Fibroblast of lung (primary cell): ENCODE measurements at regions not wholly inside any gene's neighbourhood (a gene's known extent, or its start where the extent isn't known, plus 50 kb on each side); places are given as distances from the start of the nearest gene placed in this dataset.

Experiments used
- DNase-seq, 2 donors: peaks; one replicate each; pipeline versions ENCODE4 v3.0.0 to v3.0.0-alpha.2; 2010; ENCODE audit warnings: low read depth in 2 of 2
- H2AFZ ChIP-seq: 2 replicates; pipeline ENCODE4 v1.5.1; 2012; ENCODE audit warnings: low read length, control low read depth, inconsistent platforms
- H3K27ac ChIP-seq: 2 replicates; pipeline ENCODE4 v1.5.1; 2011; ENCODE audit warnings: low read length, control low read depth; ENCODE audit not compliant: insufficient read depth
- H3K27me3 ChIP-seq: 2 replicates; pipeline ENCODE4 v1.5.1; 2011; ENCODE audit warnings: mild to moderate bottlenecking, low read length; ENCODE audit not compliant: control insufficient read depth, insufficient read depth
- H3K36me3 ChIP-seq: 2 replicates; pipeline ENCODE4 v1.5.1; 2011; ENCODE audit warnings: low read length; ENCODE audit not compliant: control insufficient read depth, insufficient read depth
- H3K4me1 ChIP-seq: 2 replicates; pipeline ENCODE4 v1.5.1; 2011; ENCODE audit warnings: low read length; ENCODE audit not compliant: control insufficient read depth, insufficient read depth; ENCODE audit errors: extremely low read depth
- H3K4me2 ChIP-seq: 2 replicates; pipeline ENCODE4 v1.5.1; 2011; ENCODE audit warnings: low read length, control low read depth; ENCODE audit not compliant: insufficient read depth; ENCODE audit errors: extremely low read depth
- H3K4me3 ChIP-seq, 4 experiments: fragments of 200-600 bp in 1 of 4; sonication (generic) in 1 of 4; replicated peaks in 1 of 4; 2 replicates each; pipeline ENCODE4 v1.5.1; 2011 to 2016; ENCODE audit warnings: low read length in 4 of 4, low read depth in 3 of 4, mild to moderate bottlenecking in 3 of 4, control low read depth in 2 of 4, inconsistent platforms in 1 of 4, mixed read lengths in 1 of 4; ENCODE audit not compliant: insufficient read depth in 1 of 4; ENCODE audit errors: control extremely low read depth in 1 of 4
- H3K79me2 ChIP-seq: 2 replicates; pipeline ENCODE4 v1.5.1; 2012; ENCODE audit warnings: mild to moderate bottlenecking, low read length, inconsistent platforms; ENCODE audit not compliant: control insufficient read depth, insufficient read depth
- H3K9ac ChIP-seq: 2 replicates; pipeline ENCODE4 v1.5.1; 2011; ENCODE audit warnings: mild to moderate bottlenecking, low read length, control low read depth; ENCODE audit not compliant: insufficient read depth
- H3K9me3 ChIP-seq: 2 replicates; pipeline ENCODE4 v1.5.1; 2012; ENCODE audit warnings: low read depth, low read length; ENCODE audit not compliant: control insufficient read depth, insufficient read depth
- H4K20me1 ChIP-seq: 2 replicates; pipeline ENCODE4 v1.5.1; 2011; ENCODE audit warnings: low read length; ENCODE audit not compliant: control insufficient read depth, insufficient read depth; ENCODE audit errors: extremely low read depth
- EZH2 ChIP-seq: IDR thresholded peaks from 2 replicates; pipeline ENCODE4 v1.5.1; 2012; ENCODE audit warnings: low read length, control low read depth, mild to moderate bottlenecking; ENCODE audit errors: missing control alignments
- TF ChIP-seq, protein P1 (sequence below), 2 donors: IDR thresholded peaks in 1 of 2; conservative IDR thresholded peaks in 1 of 2; 1 replicate in 1 of 2; 2 replicates in 1 of 2; pipeline ENCODE4 v1.5.1; 2011 to 2012; ENCODE audit warnings: low read length in 2 of 2, control low read depth in 1 of 2, inconsistent platforms in 1 of 2, low read depth in 1 of 2, mild to moderate bottlenecking in 1 of 2

GRCh38 chr1:29946057-29946456 is 709.7 kb downstream of the PTPRU start:
- H3K36me3 ChIP-seq, result no peaks in the 10 kb centered on the region

GRCh38 chr1:29945426-29945825 is 709.1 kb downstream of the PTPRU start:
- H3K4me1 ChIP-seq, result no peaks in the 10 kb centered on the region
- no peak overlapping the region for H3K27ac ChIP-seq
- no peak overlapping the region for H2AFZ ChIP-seq
- H3K4me3 ChIP-seq, result no peak overlapping the region
- H3K27me3 ChIP-seq, result no peaks in the 10 kb centered on the region
- no peaks in the 10 kb centered on the region for H3K9me3 ChIP-seq
- DNase-seq, result no peak
- H3K36me3 ChIP-seq, result no peaks in the 10 kb centered on the region
- no peaks in the 10 kb centered on the region for H3K79me2 ChIP-seq
- no peak overlapping the region for H3K4me2 ChIP-seq
- no peaks in the 10 kb centered on the region for H4K20me1 ChIP-seq
- TF ChIP-seq EZH2, result no peak
- no peak overlapping the region for H3K9ac ChIP-seq

More at GRCh38 chr1:29946057-29946456, 709.7 kb downstream of the PTPRU start:
- H3K4me3 ChIP-seq, result no peak overlapping the region
- H3K27ac ChIP-seq, result no peak overlapping the region
- H3K4me1 ChIP-seq, result no peaks in the 10 kb centered on the region
- H3K27me3 ChIP-seq, result no peaks in the 10 kb centered on the region
- H3K4me2 ChIP-seq, result no peak overlapping the region
- H3K79me2 ChIP-seq, result no peaks in the 10 kb centered on the region
- no peaks in the 10 kb centered on the region for H4K20me1 ChIP-seq
- no peaks in the 10 kb centered on the region for H3K9me3 ChIP-seq
- TF ChIP-seq, protein P1, sequence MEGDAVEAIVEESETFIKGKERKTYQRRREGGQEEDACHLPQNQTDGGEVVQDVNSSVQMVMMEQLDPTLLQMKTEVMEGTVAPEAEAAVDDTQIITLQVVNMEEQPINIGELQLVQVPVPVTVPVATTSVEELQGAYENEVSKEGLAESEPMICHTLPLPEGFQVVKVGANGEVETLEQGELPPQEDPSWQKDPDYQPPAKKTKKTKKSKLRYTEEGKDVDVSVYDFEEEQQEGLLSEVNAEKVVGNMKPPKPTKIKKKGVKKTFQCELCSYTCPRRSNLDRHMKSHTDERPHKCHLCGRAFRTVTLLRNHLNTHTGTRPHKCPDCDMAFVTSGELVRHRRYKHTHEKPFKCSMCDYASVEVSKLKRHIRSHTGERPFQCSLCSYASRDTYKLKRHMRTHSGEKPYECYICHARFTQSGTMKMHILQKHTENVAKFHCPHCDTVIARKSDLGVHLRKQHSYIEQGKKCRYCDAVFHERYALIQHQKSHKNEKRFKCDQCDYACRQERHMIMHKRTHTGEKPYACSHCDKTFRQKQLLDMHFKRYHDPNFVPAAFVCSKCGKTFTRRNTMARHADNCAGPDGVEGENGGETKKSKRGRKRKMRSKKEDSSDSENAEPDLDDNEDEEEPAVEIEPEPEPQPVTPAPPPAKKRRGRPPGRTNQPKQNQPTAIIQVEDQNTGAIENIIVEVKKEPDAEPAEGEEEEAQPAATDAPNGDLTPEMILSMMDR (conservative IDR thresholded peaks at IDR 0.05 in 1 of 2, IDR thresholded peaks at IDR 0.05 in 1 of 2; ENCODE audit: low read depth in 1 of 2, low read length in 2 of 2), result no peak
- TF ChIP-seq EZH2, result no peak
- no peak overlapping the region for H2AFZ ChIP-seq
- no peak overlapping the region for H3K9ac ChIP-seq
- DNase-seq, result no peak

- H4K20me1 ChIP-seq, result no peaks in the 10 kb centered on the region
- H3K27me3 ChIP-seq, result no peaks in the 10 kb centered on the region
- no peaks in the 10 kb centered on the region for H3K36me3 ChIP-seq
- H3K9me3 ChIP-seq, result no peaks in the 10 kb centered on the region
- no peak overlapping the region for H3K4me2 ChIP-seq
- TF ChIP-seq, protein P1 (conservative IDR thresholded peaks at IDR 0.05 in 1 of 2, IDR thresholded peaks at IDR 0.05 in 1 of 2; ENCODE audit: low read depth in 1 of 2, low read length in 2 of 2), result no peak
- no peak for TF ChIP-seq EZH2
- H3K4me3 ChIP-seq, result no peak overlapping the region
- H3K4me1 ChIP-seq, result no peaks in the 10 kb centered on the region
- no peak overlapping the region for H3K9ac ChIP-seq
- no peak overlapping the region for H3K27ac ChIP-seq
- no peak overlapping the region for H2AFZ ChIP-seq
- no peaks in the 10 kb centered on the region for H3K79me2 ChIP-seq
- DNase-seq, result no peak
These were observed 708.1 kb downstream of the PTPRU start for GRCh38 chr1:29944253-29944905.
